H1 (cell line): ENCODE measurements at regions not wholly inside any gene's neighbourhood (a gene's known extent, or its start where the extent isn't known, plus 50 kb on each side); places are given as distances from the start of the nearest gene placed in this dataset.

Source experiments
- ASH2L ChIP-seq: fragments of 200-600, 300-600 bp; sonication (generic); IDR thresholded peaks from one replicate; pipeline ENCODE4 v1.7.1; 2017; ENCODE audit warnings: low read length
- BRCA1 ChIP-seq: IDR thresholded peaks from 2 replicates; pipeline ENCODE4 v1.6.1; 2012; ENCODE audit warnings: low read depth, low read length, improper control_type of control experiment
- CBX8 ChIP-seq: fragments of 300-800, 300-1000 bp; sonication (generic); IDR thresholded peaks from 2 replicates; pipeline ENCODE4 v1.7.1; 2016; ENCODE audit warnings: low read depth, low read length, borderline replicate concordance
- EZH2 ChIP-seq: fragments of 200-600 bp; sonication (generic); IDR thresholded peaks from 2 replicates; pipeline ENCODE4 v1.7.1; 2012; ENCODE audit warnings: low read depth, mild to moderate bottlenecking, moderate library complexity, low read length, inconsistent platforms; ENCODE audit not compliant: severe bottlenecking
- KDM5A ChIP-seq: fragments of 200-600 bp; IDR thresholded peaks from 2 replicates; pipeline ENCODE4 v1.7.1; 2012; ENCODE audit warnings: mild to moderate bottlenecking, low read length, inconsistent platforms, mixed read lengths
- POU5F1 ChIP-seq: IDR thresholded peaks from 2 replicates; pipeline ENCODE4 v1.6.1; 2011; ENCODE audit warnings: low read depth, mild to moderate bottlenecking, low read length, moderate library complexity
- RXRA ChIP-seq: IDR thresholded peaks from 2 replicates; pipeline ENCODE4 v1.6.1; 2011; ENCODE audit warnings: low read depth, mild to moderate bottlenecking, low read length, moderate library complexity; ENCODE audit not compliant: insufficient read depth
- TCF12 ChIP-seq: IDR thresholded peaks from 2 replicates; pipeline ENCODE4 v1.6.1; 2011; ENCODE audit warnings: low read depth, mild to moderate bottlenecking, low read length
- TF ChIP-seq, protein P1 (sequence below): fragments of 300-600 bp; sonication (generic); IDR thresholded peaks from 2 replicates; pipeline ENCODE4 v1.7.1; 2012; ENCODE audit warnings: low read length, moderate library complexity, mild to moderate bottlenecking, inconsistent platforms; ENCODE audit not compliant: insufficient replicate concordance
- TF ChIP-seq, protein P2 (sequence below), 3 experiments: IDR thresholded peaks; 1 replicate in 2 of 3; 2 replicates in 1 of 3; pipeline versions ENCODE4 v1.5.1 to v1.6.1; 2011; ENCODE audit warnings: low read length in 3 of 3, mild to moderate bottlenecking in 3 of 3, inconsistent platforms in 2 of 3, low read depth in 1 of 3, moderate library complexity in 1 of 3; ENCODE audit not compliant: insufficient read depth in 1 of 3; ENCODE audit errors: control extremely low read depth in 1 of 3

DNA sequence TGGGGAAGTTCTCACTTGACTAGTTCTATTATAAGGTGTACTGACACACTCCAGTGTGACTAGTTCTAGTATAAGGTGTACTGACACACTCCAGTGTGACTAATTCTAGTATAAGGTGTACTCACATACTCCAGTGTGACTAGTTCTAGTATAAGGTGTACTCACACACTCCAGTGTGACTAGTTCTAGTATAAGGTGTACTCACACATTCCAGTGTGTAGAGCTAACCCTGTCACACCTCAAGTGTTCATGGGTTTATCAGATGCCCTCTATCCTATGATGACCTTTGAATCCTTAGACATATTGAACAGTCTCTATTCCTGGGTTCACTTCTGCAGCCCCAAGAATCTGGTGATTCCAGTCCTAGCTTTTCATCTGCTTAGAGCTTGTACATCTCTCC lies 54.6 kb upstream of the MYO16 start (continued):
- TF ChIP-seq, protein P1, sequence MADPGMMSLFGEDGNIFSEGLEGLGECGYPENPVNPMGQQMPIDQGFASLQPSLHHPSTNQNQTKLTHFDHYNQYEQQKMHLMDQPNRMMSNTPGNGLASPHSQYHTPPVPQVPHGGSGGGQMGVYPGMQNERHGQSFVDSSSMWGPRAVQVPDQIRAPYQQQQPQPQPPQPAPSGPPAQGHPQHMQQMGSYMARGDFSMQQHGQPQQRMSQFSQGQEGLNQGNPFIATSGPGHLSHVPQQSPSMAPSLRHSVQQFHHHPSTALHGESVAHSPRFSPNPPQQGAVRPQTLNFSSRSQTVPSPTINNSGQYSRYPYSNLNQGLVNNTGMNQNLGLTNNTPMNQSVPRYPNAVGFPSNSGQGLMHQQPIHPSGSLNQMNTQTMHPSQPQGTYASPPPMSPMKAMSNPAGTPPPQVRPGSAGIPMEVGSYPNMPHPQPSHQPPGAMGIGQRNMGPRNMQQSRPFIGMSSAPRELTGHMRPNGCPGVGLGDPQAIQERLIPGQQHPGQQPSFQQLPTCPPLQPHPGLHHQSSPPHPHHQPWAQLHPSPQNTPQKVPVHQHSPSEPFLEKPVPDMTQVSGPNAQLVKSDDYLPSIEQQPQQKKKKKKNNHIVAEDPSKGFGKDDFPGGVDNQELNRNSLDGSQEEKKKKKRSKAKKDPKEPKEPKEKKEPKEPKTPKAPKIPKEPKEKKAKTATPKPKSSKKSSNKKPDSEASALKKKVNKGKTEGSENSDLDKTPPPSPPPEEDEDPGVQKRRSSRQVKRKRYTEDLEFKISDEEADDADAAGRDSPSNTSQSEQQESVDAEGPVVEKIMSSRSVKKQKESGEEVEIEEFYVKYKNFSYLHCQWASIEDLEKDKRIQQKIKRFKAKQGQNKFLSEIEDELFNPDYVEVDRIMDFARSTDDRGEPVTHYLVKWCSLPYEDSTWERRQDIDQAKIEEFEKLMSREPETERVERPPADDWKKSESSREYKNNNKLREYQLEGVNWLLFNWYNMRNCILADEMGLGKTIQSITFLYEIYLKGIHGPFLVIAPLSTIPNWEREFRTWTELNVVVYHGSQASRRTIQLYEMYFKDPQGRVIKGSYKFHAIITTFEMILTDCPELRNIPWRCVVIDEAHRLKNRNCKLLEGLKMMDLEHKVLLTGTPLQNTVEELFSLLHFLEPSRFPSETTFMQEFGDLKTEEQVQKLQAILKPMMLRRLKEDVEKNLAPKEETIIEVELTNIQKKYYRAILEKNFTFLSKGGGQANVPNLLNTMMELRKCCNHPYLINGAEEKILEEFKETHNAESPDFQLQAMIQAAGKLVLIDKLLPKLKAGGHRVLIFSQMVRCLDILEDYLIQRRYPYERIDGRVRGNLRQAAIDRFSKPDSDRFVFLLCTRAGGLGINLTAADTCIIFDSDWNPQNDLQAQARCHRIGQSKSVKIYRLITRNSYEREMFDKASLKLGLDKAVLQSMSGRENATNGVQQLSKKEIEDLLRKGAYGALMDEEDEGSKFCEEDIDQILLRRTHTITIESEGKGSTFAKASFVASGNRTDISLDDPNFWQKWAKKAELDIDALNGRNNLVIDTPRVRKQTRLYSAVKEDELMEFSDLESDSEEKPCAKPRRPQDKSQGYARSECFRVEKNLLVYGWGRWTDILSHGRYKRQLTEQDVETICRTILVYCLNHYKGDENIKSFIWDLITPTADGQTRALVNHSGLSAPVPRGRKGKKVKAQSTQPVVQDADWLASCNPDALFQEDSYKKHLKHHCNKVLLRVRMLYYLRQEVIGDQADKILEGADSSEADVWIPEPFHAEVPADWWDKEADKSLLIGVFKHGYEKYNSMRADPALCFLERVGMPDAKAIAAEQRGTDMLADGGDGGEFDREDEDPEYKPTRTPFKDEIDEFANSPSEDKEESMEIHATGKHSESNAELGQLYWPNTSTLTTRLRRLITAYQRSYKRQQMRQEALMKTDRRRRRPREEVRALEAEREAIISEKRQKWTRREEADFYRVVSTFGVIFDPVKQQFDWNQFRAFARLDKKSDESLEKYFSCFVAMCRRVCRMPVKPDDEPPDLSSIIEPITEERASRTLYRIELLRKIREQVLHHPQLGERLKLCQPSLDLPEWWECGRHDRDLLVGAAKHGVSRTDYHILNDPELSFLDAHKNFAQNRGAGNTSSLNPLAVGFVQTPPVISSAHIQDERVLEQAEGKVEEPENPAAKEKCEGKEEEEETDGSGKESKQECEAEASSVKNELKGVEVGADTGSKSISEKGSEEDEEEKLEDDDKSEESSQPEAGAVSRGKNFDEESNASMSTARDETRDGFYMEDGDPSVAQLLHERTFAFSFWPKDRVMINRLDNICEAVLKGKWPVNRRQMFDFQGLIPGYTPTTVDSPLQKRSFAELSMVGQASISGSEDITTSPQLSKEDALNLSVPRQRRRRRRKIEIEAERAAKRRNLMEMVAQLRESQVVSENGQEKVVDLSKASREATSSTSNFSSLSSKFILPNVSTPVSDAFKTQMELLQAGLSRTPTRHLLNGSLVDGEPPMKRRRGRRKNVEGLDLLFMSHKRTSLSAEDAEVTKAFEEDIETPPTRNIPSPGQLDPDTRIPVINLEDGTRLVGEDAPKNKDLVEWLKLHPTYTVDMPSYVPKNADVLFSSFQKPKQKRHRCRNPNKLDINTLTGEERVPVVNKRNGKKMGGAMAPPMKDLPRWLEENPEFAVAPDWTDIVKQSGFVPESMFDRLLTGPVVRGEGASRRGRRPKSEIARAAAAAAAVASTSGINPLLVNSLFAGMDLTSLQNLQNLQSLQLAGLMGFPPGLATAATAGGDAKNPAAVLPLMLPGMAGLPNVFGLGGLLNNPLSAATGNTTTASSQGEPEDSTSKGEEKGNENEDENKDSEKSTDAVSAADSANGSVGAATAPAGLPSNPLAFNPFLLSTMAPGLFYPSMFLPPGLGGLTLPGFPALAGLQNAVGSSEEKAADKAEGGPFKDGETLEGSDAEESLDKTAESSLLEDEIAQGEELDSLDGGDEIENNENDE = no peak
- no peak for TF ChIP-seq KDM5A
- TF ChIP-seq CBX8 = no peak
- TF ChIP-seq EZH2 = no peak
- no peak for TF ChIP-seq POU5F1
- TF ChIP-seq, protein P2, sequence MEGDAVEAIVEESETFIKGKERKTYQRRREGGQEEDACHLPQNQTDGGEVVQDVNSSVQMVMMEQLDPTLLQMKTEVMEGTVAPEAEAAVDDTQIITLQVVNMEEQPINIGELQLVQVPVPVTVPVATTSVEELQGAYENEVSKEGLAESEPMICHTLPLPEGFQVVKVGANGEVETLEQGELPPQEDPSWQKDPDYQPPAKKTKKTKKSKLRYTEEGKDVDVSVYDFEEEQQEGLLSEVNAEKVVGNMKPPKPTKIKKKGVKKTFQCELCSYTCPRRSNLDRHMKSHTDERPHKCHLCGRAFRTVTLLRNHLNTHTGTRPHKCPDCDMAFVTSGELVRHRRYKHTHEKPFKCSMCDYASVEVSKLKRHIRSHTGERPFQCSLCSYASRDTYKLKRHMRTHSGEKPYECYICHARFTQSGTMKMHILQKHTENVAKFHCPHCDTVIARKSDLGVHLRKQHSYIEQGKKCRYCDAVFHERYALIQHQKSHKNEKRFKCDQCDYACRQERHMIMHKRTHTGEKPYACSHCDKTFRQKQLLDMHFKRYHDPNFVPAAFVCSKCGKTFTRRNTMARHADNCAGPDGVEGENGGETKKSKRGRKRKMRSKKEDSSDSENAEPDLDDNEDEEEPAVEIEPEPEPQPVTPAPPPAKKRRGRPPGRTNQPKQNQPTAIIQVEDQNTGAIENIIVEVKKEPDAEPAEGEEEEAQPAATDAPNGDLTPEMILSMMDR (IDR thresholded peaks at IDR 0.05; ENCODE audit: control extremely low read depth in 1 of 3, insufficient read depth in 1 of 3, low read depth in 1 of 3, low read length in 3 of 3) = no peak
- no peak for TF ChIP-seq TCF12
- no peak for TF ChIP-seq BRCA1
- no peak for TF ChIP-seq ASH2L
- TF ChIP-seq RXRA = no peak
